HCT116 (cell line): ENCODE measurements at regions not wholly inside any gene's neighbourhood (a gene's known extent, or its start where the extent isn't known, plus 50 kb on each side); places are given as distances from the start of the nearest gene placed in this dataset.

ENCODE experiments used
- ATAC-seq: fragments of 200-7000 bp; cut with Tn5 transposase; 2 replicates; pipeline ENCODE4 v1.9.1; 2020; ENCODE audit warnings: mild to moderate bottlenecking, moderate library complexity
- BruUV-seq: library from RNA; stranded (reverse); fragments of 400-500 nt; replicated peaks from 2 replicates; lab custom pipeline; 2021; lab: Mats Ljungman, UMichigan
- CTCF ChIA-PET: fragments of 300-600 bp; sonication (Branson Sonifier 250); formaldehyde crosslinking; loops from one replicate; lab custom pipeline; 2021; ENCODE audit warnings: antibody characterized with exemption; lab: Charles Lee
- POLR2A ChIA-PET: fragments of 300-600, 350-600 bp; sonication (Branson Sonifier 250); formaldehyde crosslinking; loops from one replicate; lab custom pipeline; 2021; ENCODE audit warnings: antibody characterized with exemption; lab: Charles Lee
- RAD21 ChIA-PET, 2 experiments: fragments of 300-600 bp; sonication (Branson Sonifier 250); formaldehyde crosslinking; loops; one replicate each; lab custom pipeline; 2023; ENCODE audit warnings: low total read pairs in 2 of 2; ENCODE audit not compliant: uncharacterized antibody in 2 of 2, unreplicated experiment in 2 of 2, low non-redundant PET in 1 of 2; lab: Charles Lee
- DNase-seq: peaks from one replicate; pipeline ENCODE4 v3.0.0-alpha.2; 2010; ENCODE audit warnings: low read depth, low spot score
- H2AFZ ChIP-seq: fragments of 200-600 bp; shearing (Covaris generic), sonication (generic); 2 replicates; pipeline ENCODE4 v1.6.1; 2017; ENCODE audit warnings: low read depth, mixed run types, mixed read lengths, antibody characterized with exemption, low read length; ENCODE audit not compliant: poor library complexity, severe bottlenecking
- H3K27ac ChIP-seq: 2 replicates; pipeline ENCODE4 v1.5.1; 2012; ENCODE audit warnings: low read depth, low read length
- H3K27me3 ChIP-seq: fragments of 200-600 bp; sonication (generic); 2 replicates; pipeline ENCODE4 v1.6.1; 2016; ENCODE audit warnings: mixed run types, low read length, mixed read lengths; ENCODE audit not compliant: insufficient read depth
- H3K36me3 ChIP-seq, 2 experiments: fragments of 200-500 bp in 1 of 2; fragments of 200-600 bp in 1 of 2; sonication (Bioruptor generic) in 1 of 2; sonication (generic) in 1 of 2; 2 replicates each; pipeline versions ENCODE4 v1.5.1 to v1.6.1; 2014 to 2016; ENCODE audit warnings: low read length in 2 of 2, inconsistent platforms in 1 of 2, mixed read lengths in 1 of 2, mixed run types in 1 of 2; ENCODE audit not compliant: insufficient read depth in 2 of 2, control insufficient read depth in 1 of 2
- H3K4me1 ChIP-seq, 2 experiments: fragments of 200-600 bp in 1 of 2; sonication (generic) in 1 of 2; 2 replicates each; pipeline versions ENCODE4 v1.5.1 to v1.6.1; 2012 to 2017; ENCODE audit warnings: low read length in 2 of 2, inconsistent platforms in 1 of 2, mild to moderate bottlenecking in 1 of 2, mixed read lengths in 1 of 2, mixed run types in 1 of 2, moderate library complexity in 1 of 2; ENCODE audit not compliant: insufficient read depth in 2 of 2, control insufficient read depth in 1 of 2
- H3K4me2 ChIP-seq: fragments of 200-600 bp; sonication (generic); 2 replicates; pipeline ENCODE4 v1.6.1; 2017; ENCODE audit warnings: mixed run types, low read length, mixed read lengths
- H3K4me3 ChIP-seq, 2 experiments: fragments of 200-600 bp in 1 of 2; sonication (generic) in 1 of 2; replicated peaks in 1 of 2; 2 replicates each; pipeline ENCODE4 v1.5.1; 2011 to 2016; ENCODE audit warnings: low read length in 2 of 2, control low read depth in 1 of 2, low read depth in 1 of 2, mild to moderate bottlenecking in 1 of 2, mixed read lengths in 1 of 2, mixed run types in 1 of 2
- H3K79me2 ChIP-seq: fragments of 200-600 bp; sonication (generic); 2 replicates; pipeline ENCODE4 v1.6.1; 2017; ENCODE audit warnings: mild to moderate bottlenecking, mixed run types, low read length, moderate library complexity, mixed read lengths; ENCODE audit not compliant: insufficient read depth
- H3K9ac ChIP-seq: fragments of 200-600 bp; sonication (generic); 2 replicates; pipeline ENCODE4 v1.6.1; 2016; ENCODE audit warnings: low read length, mixed read lengths
- H3K9me2 ChIP-seq: fragments of 200-600 bp; sonication (generic), shearing (Covaris generic); 2 replicates; pipeline ENCODE4 v1.6.1; 2017; ENCODE audit warnings: mixed run types, mild to moderate bottlenecking, moderate library complexity; ENCODE audit not compliant: insufficient read depth
- H3K9me3 ChIP-seq, 2 experiments: fragments of 200-500 bp in 1 of 2; fragments of 200-600 bp in 1 of 2; sonication (Bioruptor generic) in 1 of 2; sonication (generic) in 1 of 2; 2 replicates each; pipeline ENCODE4 v1.6.1; 2014 to 2017; ENCODE audit warnings: low read length in 2 of 2, mixed read lengths in 2 of 2, inconsistent platforms in 1 of 2, low read depth in 1 of 2, mild to moderate bottlenecking in 1 of 2, mixed run types in 1 of 2, moderate library complexity in 1 of 2; ENCODE audit not compliant: control insufficient read depth in 1 of 2, insufficient read depth in 1 of 2
- H4K20me1 ChIP-seq: fragments of 200-600 bp; sonication (generic), shearing (Covaris generic); 2 replicates; pipeline ENCODE4 v1.6.1; 2017; ENCODE audit warnings: mixed run types, mild to moderate bottlenecking, moderate library complexity; ENCODE audit not compliant: insufficient read depth
- ATF3 ChIP-seq: IDR thresholded peaks from 2 replicates; pipeline ENCODE4 v1.6.1; 2012
- CBX3 ChIP-seq: IDR thresholded peaks from 2 replicates; pipeline ENCODE4 v1.6.1; 2012; ENCODE audit warnings: low read depth
- EGR1 ChIP-seq: IDR thresholded peaks from 2 replicates; pipeline ENCODE4 v1.6.1; 2012; ENCODE audit warnings: low read depth
- ELF1 ChIP-seq: IDR thresholded peaks from 2 replicates; pipeline ENCODE4 v1.6.1; 2012; ENCODE audit warnings: low read depth, borderline replicate concordance
- EZH2phosphoT487 ChIP-seq: fragments of 200-600 bp; IDR thresholded peaks from 2 replicates; pipeline ENCODE4 v1.6.1; 2018; ENCODE audit warnings: antibody characterized with exemption, borderline replicate concordance
- RAD21 ChIP-seq: IDR thresholded peaks from 2 replicates; pipeline ENCODE4 v1.6.1; 2012; ENCODE audit warnings: low read depth, mild to moderate bottlenecking
- REST ChIP-seq: IDR thresholded peaks from 2 replicates; pipeline ENCODE4 v1.6.1; 2012; ENCODE audit warnings: low read depth
- SP1 ChIP-seq: IDR thresholded peaks from 2 replicates; pipeline ENCODE4 v1.6.1; 2012; ENCODE audit warnings: low read depth
- SRF ChIP-seq: IDR thresholded peaks from 2 replicates; pipeline ENCODE4 v1.6.1; 2012; ENCODE audit warnings: low read depth
- TCF7L2 ChIP-seq: IDR thresholded peaks from 2 replicates; pipeline ENCODE4 v1.7.0; 2011; ENCODE audit warnings: borderline replicate concordance, inconsistent platforms; ENCODE audit not compliant: insufficient read depth, insufficient read length; ENCODE audit errors: extremely low read depth
- YY1 ChIP-seq: IDR thresholded peaks from 2 replicates; pipeline ENCODE4 v1.6.1; 2011; ENCODE audit warnings: low read length, low read depth, moderate library complexity, mild to moderate bottlenecking; ENCODE audit not compliant: insufficient replicate concordance; ENCODE audit errors: extremely low read depth
- ZBTB33 ChIP-seq: IDR thresholded peaks from 2 replicates; pipeline ENCODE4 v1.6.1; 2011; ENCODE audit warnings: mild to moderate bottlenecking, low read length, moderate library complexity; ENCODE audit not compliant: insufficient replicate concordance; ENCODE audit errors: extremely low read depth
- intact Hi-C: fragments of 100-400 bp; cut with micrococcal nuclease; formaldehyde crosslinking; loops from 2 replicates; pipeline ENCODE4 v1.10.0; 2022

- Histone ChIP-seq H3K79me2 (no peaks in the 10 kb centered on the region), H3K27ac (no peak overlapping the region), H3K4me2 (no peak overlapping the region), H3K4me3 (no peak overlapping the region), H3K9me3 (no peaks in the 10 kb centered on the region), H3K9me2 (no peaks in the 10 kb centered on the region), H2AFZ (no peak overlapping the region), H3K27me3 (no peaks in the 10 kb centered on the region), H4K20me1 (no peaks in the 10 kb centered on the region), H3K9ac (no peak overlapping the region)
- DNase-seq, result no peak
- POLR2A ChIA-PET, result no interaction called here
- intact Hi-C loops, result no loop called here
- CTCF ChIA-PET, result no interaction called here
- RAD21 ChIA-PET, result no interaction called here
- BruUV-seq, result no TSS peak
- no peak for TF ChIP-seq EZH2phosphoT487
- TF ChIP-seq, all 23 proteins: peak for 0
- no peaks in the 10 kb centered on the region for H3K4me1 ChIP-seq
- ATAC-seq, result no peak
- H3K36me3 ChIP-seq, result no peaks in the 10 kb centered on the region
Measured at GRCh38 chr21:39047046-39047445, 136.2 kb downstream of the PSMG1 start.

GRCh38 chr21:39046236-39046916, 136.9 kb downstream of the PSMG1 start:
- Histone ChIP-seq H3K4me1 (no peaks in the 10 kb centered on the region), H3K27me3 (no peaks in the 10 kb centered on the region), H3K4me3 (no peak overlapping the region), H3K9ac (no peak overlapping the region), H3K27ac (no peak overlapping the region), H3K4me2 (no peak overlapping the region), H2AFZ (no peak overlapping the region), H3K9me2 (no peaks in the 10 kb centered on the region), H3K36me3 (no peaks in the 10 kb centered on the region), H3K9me3 (no peaks in the 10 kb centered on the region), H3K79me2 (no peaks in the 10 kb centered on the region), H4K20me1 (no peaks in the 10 kb centered on the region)
- CTCF ChIA-PET, result no interaction called here
- DNase-seq (no peak), ATAC-seq (no peak)
- POLR2A ChIA-PET, result no interaction called here
- intact Hi-C loops, result no loop called here
- BruUV-seq, result no TSS peak
- RAD21 ChIA-PET, result no interaction called here
- TF ChIP-seq EGR1 (no peak), ATF3 (no peak), SP1 (no peak), EZH2phosphoT487 (no peak), ZBTB33 (no peak), TCF7L2 (no peak), REST (no peak), ELF1 (no peak), YY1 (no peak), CBX3 (no peak), SRF (no peak), RAD21 (no peak)
